Adrenal gland (tissue), 5 donors: ENCODE measurements at regions not wholly inside any gene's neighbourhood (a gene's known extent, or its start where the extent isn't known, plus 50 kb on each side); places are given as distances from the start of the nearest gene placed in this dataset.
"Not testable (repeated sequence)": the region's sequence is repeated elsewhere in the genome, so short reads cannot be mapped to it uniquely, and the experiment has no call there.

Experiments used
- POLR2A ChIP-seq, 2 donors: fragments of 450-650 bp; IDR thresholded peaks; one replicate each; pipeline ENCODE4 v1.6.1; 2017; ENCODE audit warnings: antibody characterized with exemption in 2 of 2, mild to moderate bottlenecking in 2 of 2, moderate library complexity in 1 of 2
- TF ChIP-seq, protein P1 (sequence below), 6 experiments: fragments of 450-650 bp in 4 of 6; fragments of 200-600 bp in 2 of 6; sonication (generic) in 1 of 6; IDR thresholded peaks; 1 replicate in 5 of 6; 2 replicates in 1 of 6; pipeline versions ENCODE4 v1.5.1 to v1.8.0; 2016 to 2021; ENCODE audit warnings: antibody characterized with exemption in 6 of 6, mild to moderate bottlenecking in 2 of 6, moderate library complexity in 1 of 6
- donor health status: DM: no; HTN: no; CAD: no.

DNA sequence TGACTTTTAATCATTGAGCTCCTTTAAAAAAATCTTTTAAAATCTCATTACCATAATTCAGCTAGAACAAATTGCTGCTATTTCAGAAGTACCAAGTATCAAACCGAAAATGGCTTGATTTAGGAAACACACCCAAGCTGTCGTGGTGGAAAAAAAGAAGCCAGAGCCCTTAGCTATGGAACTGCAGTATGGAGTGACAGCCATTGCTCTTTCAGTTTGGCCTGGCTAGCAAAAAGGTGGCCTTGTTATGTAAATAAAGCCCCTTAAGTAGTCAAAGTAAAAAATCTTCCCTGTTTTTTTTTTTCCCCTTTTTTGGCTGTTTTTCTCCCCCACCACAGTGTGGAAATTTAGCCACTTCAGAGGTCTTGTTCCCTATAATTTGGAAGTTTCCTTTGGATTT lies 66.0 kb upstream of the PTPN20 start:
- TF ChIP-seq, protein P1, sequence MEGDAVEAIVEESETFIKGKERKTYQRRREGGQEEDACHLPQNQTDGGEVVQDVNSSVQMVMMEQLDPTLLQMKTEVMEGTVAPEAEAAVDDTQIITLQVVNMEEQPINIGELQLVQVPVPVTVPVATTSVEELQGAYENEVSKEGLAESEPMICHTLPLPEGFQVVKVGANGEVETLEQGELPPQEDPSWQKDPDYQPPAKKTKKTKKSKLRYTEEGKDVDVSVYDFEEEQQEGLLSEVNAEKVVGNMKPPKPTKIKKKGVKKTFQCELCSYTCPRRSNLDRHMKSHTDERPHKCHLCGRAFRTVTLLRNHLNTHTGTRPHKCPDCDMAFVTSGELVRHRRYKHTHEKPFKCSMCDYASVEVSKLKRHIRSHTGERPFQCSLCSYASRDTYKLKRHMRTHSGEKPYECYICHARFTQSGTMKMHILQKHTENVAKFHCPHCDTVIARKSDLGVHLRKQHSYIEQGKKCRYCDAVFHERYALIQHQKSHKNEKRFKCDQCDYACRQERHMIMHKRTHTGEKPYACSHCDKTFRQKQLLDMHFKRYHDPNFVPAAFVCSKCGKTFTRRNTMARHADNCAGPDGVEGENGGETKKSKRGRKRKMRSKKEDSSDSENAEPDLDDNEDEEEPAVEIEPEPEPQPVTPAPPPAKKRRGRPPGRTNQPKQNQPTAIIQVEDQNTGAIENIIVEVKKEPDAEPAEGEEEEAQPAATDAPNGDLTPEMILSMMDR (IDR thresholded peaks at IDR 0.05): not testable (repeated sequence)
- TF ChIP-seq POLR2A (IDR thresholded peaks at IDR 0.05): not testable (repeated sequence)
